AG09319 (cell line): ENCODE measurements at regions not wholly inside any gene's neighbourhood (a gene's known extent, or its start where the extent isn't known, plus 50 kb on each side); places are given as distances from the start of the nearest gene placed in this dataset.
"Not testable (repeated sequence)": the region's sequence is repeated elsewhere in the genome, so short reads cannot be mapped to it uniquely, and the experiment has no call there.

Experiments
- DNase-seq: peaks from one replicate; pipeline ENCODE4 v3.0.0-alpha.2; 2010; ENCODE audit warnings: low read depth; ENCODE audit errors: extremely low read depth
- TF ChIP-seq, protein P1 (sequence below): IDR thresholded peaks from 2 replicates; pipeline ENCODE4 v1.5.1; 2011; ENCODE audit warnings: low read depth, mild to moderate bottlenecking, inconsistent platforms, low read length, moderate library complexity

- TF ChIP-seq, protein P1, sequence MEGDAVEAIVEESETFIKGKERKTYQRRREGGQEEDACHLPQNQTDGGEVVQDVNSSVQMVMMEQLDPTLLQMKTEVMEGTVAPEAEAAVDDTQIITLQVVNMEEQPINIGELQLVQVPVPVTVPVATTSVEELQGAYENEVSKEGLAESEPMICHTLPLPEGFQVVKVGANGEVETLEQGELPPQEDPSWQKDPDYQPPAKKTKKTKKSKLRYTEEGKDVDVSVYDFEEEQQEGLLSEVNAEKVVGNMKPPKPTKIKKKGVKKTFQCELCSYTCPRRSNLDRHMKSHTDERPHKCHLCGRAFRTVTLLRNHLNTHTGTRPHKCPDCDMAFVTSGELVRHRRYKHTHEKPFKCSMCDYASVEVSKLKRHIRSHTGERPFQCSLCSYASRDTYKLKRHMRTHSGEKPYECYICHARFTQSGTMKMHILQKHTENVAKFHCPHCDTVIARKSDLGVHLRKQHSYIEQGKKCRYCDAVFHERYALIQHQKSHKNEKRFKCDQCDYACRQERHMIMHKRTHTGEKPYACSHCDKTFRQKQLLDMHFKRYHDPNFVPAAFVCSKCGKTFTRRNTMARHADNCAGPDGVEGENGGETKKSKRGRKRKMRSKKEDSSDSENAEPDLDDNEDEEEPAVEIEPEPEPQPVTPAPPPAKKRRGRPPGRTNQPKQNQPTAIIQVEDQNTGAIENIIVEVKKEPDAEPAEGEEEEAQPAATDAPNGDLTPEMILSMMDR, result no peak
- no peak for DNase-seq
These were observed 279.0 kb upstream of the TACR3 start for GRCh38 chr4:103998756-103999155.

GRCh38 chr4:103996637-103997036 lies 276.9 kb upstream of the TACR3 start:
- TF ChIP-seq, protein P1, result no peak
- DNase-seq, result no peak

- DNase-seq, result no peak
- TF ChIP-seq, protein P1, result no peak
These were observed 276.3 kb upstream of the TACR3 start for GRCh38 chr4:103996064-103996463.

- no peak for DNase-seq
- TF ChIP-seq, protein P1, result no peak
These were observed 274.3 kb upstream of the TACR3 start for GRCh38 chr4:103994059-103994458.

DNA sequence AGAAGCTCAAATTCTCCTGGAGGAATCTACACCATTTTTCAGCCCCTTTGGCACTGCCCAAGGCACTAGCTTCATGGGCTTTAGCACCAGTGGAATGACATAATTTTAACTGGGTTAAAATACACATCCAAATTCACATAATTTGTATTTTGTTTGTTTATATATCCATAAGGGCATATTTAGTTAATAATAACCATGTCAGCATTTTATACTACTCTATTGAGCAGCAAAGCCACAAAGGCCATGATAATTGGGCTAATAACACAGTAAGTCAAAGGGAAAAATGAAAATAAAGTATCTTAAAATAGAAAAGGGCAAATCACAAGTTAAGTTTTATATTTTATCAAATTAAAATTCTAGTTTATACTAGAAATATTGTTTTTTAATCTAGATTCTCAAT lies 262.7 kb upstream of the TACR3 start:
- TF ChIP-seq, protein P1, result no peak

DNA sequence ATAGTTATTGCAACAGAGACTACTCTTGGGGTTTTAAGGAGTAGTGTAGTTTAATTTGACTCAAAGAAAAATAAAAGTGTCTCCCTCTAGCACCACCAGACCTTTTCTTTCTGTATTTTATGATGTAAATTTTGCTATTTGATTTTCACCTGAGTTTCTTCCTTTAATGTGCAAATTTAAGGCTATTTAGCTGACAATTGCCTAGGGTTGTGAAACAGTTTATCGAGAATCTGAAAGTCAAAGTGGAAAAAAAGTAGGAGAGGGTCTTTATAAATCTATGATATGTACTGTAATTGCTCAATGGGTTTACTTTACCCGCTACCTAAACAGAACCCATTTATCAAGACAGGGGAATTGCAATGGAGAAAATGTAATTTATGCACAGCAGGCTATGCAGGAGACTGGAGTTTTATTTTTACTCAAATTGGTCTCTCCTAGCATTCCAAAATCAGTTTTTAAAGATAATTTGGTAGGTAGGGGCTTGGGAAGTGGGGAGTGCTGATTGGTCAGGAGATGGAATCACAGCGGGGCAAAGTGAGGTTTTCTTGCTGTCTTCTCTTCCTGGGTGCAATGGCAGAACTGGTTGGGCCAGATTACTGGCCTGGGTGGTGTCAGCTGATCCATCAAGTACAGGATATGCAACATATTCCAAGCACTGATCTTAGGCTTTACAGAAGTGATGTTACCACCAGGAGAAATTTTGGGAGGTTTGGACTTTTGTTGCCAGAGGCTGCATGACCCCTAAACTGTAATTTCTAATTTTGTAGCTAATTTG lies 228.6 kb upstream of the TACR3 start:
- no peak for DNase-seq
- TF ChIP-seq, protein P1, result no peak

More for the DNA sequence above, 262.7 kb upstream of the TACR3 start:
- DNase-seq, result no peak

- DNase-seq, result no peak
- TF ChIP-seq, protein P1, result no peak
These were observed 227.8 kb upstream of the TACR3 start for GRCh38 chr4:103947617-103948016.

DNA sequence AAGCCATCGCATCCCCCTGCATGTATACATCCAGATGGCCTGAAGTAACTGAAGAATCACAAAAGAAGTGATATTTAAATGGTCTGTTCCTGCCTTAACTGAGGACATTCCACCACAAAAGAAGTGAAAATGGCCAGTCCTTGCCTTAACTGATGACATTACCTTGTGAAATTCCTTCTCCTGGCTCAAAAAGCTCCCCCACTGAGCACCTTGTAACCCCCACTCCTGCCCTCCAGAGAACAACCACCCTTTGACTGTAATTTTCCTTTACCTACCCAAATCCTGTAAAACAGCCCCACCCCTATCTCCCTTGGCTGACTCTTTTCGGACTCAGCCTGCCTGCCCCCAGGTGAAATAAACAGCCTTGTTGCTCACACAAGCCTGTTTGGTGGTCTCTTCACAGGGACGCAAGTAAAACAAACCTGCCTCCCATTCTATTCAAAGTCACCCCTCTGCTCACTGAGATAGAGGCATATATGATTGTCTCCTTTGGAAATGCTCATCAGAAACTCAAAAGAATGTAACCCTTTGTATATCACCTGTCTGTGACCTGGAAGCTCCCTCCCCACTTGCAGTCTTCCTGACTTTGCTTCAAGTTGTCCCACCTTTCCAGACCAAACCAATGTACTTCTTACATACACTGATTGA lies 227.0 kb upstream of the TACR3 start:
- DNase-seq, result not testable (repeated sequence)
